HG02981 (cell line): ENCODE measurements at regions not wholly inside any gene's neighbourhood (a gene's known extent, or its start where the extent isn't known, plus 50 kb on each side); places are given as distances from the start of the nearest gene placed in this dataset.
A peak's percentile ranks its signal among the peaks of the same experiment; 100 is the strongest.
"Not testable (repeated sequence)": the region's sequence is repeated elsewhere in the genome, so short reads cannot be mapped to it uniquely, and the experiment has no call there.

Source experiments
- ATAC-seq: cut with Tn5 transposase; IDR thresholded peaks from one replicate; pipeline ENCODE4 v1.9.1; 2021; ENCODE audit warnings: mild to moderate bottlenecking, moderate library complexity; ENCODE audit not compliant: unreplicated experiment

DNA sequence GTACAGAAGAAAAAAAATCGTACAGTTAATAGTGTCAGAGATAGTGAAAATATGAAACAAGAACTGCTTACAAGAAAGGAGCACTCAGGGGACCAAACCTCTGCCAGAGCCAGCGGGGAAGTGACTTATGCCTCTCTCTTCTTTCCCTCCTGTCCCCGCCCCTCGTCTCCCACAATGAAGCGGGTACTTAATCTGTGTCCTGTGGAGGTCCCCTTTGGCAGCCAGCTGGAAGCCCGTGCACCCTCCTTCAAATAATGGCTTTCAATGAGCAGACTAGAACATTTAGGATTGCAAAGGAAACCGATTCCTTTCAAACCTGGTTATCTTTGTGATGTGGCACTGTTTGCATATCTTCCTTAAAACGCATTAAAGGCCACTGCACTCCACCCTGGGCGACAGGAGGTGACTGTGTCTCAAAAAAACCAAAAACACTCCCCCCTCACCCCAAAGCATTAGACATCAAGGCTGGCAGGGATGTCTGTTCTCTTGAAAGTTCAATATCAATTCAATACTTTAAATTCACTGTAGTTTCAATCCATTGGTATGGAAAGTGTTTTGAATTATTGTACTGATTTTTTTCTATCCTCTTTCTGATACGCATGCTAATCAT lies 51.7 kb downstream of the PPIAL4C start:
- ATAC-seq = not testable (repeated sequence)

- peak; percentile 90 for ATAC-seq
Measured at GRCh38 chr1:149636286-149637122, 52.9 kb downstream of the PPIAL4C start.

DNA sequence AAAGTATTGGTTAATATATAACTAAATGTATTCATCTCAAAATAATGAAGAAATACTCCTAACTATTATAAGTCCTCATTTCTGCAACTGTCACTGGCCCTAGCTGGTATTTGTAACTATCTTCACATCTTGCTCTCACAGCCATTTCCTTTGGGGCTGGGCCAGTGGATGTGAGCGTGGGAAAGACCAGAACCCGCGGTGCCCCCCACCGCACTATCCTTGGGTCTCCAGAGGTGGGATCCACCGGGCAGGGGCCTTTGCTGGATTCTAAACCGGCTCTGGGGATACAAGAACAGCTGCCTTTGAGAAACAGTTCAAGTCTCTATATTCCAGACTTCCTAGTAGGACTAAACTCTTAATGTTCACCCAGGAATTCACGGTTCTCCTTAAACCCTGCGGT lies 54.8 kb downstream of the PPIAL4C start:
- ATAC-seq = not testable (repeated sequence)

GRCh38 chr1:149638901-149639658 lies 55.4 kb downstream of the PPIAL4C start:
- not testable (repeated sequence) for ATAC-seq

DNA sequence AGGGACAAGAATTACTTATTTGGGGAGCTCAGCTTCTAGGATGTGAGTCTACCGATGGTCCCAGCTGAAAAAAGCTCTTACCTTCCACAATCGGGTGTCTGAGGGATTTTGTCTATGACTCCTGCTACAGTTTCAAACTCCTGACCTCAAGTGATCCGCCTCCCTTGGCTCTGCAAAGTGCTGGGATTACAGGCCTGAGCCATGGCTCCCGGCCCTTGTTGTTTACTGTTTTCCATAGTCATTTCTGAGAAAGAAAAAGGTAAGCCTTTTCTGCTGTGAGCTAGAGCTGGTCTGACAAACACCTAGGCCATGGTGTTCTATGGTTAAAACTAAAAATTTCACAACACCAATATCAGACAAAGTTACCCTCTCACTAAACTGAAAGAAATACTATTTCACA lies 57.5 kb downstream of the PPIAL4C start:
- not testable (repeated sequence) for ATAC-seq

DNA sequence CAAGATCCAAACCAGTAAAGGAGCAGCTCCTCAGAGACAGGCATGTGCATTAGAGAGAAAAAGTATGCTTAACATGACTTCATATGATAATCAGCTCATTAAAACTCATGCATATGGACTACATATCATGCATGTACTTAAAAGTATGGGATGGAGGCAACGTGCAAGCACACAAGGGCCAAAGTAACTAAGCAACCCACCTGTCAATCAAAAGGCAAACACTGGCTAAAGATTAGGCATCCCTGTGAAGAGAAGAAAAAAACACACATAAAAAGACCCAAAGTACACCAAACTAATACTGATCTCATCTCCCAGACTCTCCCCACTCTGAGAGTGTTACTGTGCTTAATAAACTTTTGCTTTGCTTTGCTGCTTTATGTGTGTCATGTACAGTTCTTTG lies 61.2 kb downstream of the PPIAL4C start:
- ATAC-seq = not testable (repeated sequence)

GRCh38 chr1:149646360-149647017 lies 62.8 kb downstream of the PPIAL4C start:
- not testable (repeated sequence) for ATAC-seq

DNA sequence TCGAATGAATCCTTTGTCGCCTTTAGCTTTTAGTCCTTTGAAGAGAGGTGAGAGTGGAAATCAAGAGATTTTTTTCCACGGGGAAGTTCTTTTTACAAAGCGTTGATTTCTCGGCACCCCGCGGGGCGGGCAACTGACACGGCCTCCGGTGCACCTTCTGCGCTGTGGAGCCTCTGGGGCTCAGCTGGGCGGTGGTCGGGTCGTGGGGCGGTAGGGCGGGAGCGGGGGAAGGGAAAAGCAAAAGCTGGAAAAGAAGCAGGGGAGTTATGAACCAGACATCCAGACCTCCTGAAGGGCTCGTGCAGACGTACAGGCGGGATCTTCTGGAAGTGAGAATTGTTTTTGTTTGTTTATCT lies 63.3 kb downstream of the PPIAL4C start:
- not testable (repeated sequence) for ATAC-seq

DNA sequence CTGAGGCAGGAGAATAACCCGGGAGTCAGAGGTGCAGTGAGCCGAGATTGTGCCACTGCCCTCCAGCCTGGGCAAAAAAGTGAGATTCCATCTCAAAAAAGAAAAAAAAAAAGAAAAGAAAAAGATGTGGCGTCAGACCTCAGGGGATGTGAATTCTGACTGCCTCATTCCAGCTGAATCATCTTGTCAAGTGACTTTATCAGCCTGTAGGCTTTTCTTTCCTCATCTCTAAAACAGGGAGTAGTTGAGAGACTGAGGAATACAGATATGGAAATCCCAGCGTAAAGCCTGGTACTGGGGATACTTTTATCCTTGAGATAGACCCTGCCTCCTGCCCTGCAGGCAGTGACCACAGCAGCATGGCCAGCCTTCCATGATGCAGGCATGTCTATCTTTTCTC lies 74.1 kb downstream of the PPIAL4C start:
- not testable (repeated sequence) for ATAC-seq

- not testable (repeated sequence) for ATAC-seq
Measured at GRCh38 chr1:149658175-149658574, 74.5 kb downstream of the PPIAL4C start.

DNA sequence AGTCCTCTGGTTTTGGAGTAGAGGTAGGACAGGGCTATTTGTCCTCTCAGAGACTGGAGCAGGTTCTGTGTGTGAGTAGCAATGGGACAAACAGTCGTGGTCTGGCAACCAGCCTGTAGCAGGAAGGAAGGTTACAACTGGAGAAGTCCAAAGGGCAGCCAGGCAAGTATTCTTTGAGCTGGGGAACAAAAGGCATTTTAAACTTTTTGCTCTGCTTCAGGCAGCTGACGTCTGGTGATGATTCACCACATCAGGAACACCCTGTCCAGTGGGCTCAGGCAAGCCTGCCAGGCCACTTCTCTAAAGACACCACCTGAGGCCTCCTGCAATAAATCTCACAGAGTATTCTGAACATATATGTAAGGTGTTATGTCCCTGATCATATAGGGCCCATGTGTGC lies 81.0 kb downstream of the PPIAL4C start:
- not testable (repeated sequence) for ATAC-seq

DNA sequence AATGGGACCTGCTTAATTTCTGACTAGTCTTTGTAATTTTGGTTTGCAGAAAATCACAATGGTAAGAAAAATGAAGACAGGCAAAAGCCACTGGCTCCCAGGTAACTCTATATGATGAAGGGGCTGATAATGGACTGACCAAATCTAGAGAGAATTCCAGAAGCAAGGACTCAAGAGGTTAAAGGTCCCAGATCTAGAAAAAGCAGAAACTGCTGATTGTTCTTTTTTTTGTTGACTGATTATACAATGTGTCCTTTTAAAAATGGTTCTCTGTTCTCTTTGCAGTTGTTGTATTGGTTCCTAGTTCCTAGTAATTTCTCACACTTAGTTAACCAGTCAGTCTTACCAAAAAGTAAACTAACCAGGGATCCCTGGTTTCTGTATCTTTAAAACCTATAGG lies 81.4 kb downstream of the PPIAL4C start:
- not testable (repeated sequence) for ATAC-seq

- ATAC-seq = not testable (repeated sequence)
Measured at GRCh38 chr1:149665528-149665927, 81.9 kb downstream of the PPIAL4C start.

DNA sequence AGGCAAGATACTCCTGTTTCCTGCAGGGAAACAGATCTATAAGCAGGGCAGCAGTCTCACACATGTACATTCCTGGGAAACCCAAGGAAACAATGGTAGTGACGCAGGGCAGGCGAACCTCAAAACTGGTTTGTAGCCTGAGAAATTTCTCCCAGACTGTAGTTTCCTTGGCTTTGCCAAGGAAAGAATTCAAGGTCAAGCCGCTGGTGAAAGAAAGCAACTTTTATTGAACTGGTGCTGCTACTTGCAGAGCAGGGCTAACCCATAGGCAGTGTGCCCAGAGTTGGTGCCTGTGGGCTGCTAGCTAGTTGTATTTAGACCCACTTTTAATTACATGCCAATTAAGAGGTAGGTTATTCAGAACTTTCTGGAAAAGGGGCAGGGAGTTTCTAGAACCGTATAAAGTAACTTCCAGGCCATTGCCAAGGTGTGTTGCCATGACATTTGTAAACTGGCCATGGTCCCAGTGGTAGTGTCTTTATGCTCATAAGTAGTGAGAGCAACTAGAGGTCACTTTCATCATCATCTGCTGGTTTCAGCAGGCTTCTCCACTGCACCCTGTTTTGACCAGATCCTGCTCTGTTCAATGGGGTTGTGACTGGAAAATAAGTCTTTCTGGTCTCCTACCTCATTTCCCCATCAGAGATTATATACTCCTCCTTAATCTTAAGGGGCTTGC lies 89.7 kb downstream of the PPIAL4C start:
- ATAC-seq = not testable (repeated sequence)

DNA sequence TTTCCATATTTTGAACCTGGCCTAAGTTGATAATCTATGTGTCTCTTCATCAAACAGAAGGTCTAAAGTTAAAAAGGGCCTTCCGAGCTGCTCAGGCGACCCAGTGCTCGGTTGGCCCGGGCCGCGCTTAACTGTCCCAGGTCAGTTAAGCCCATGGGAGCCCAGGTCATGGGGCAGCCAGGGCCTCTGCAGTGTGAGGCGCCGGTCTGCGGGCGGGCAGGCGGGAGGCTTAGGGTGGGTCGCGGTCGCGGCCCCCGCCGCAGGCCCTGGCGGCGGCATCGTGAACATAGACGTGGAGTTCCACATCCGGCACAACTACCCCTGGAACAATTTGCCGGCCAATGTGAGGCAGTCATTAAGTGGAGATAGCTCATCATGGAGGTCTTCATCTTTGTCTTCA lies 91.3 kb downstream of the PPIAL4C start:
- ATAC-seq = not testable (repeated sequence)

GRCh38 chr1:149677359-149677758 lies 93.7 kb downstream of the PPIAL4C start:
- ATAC-seq = not testable (repeated sequence)

DNA sequence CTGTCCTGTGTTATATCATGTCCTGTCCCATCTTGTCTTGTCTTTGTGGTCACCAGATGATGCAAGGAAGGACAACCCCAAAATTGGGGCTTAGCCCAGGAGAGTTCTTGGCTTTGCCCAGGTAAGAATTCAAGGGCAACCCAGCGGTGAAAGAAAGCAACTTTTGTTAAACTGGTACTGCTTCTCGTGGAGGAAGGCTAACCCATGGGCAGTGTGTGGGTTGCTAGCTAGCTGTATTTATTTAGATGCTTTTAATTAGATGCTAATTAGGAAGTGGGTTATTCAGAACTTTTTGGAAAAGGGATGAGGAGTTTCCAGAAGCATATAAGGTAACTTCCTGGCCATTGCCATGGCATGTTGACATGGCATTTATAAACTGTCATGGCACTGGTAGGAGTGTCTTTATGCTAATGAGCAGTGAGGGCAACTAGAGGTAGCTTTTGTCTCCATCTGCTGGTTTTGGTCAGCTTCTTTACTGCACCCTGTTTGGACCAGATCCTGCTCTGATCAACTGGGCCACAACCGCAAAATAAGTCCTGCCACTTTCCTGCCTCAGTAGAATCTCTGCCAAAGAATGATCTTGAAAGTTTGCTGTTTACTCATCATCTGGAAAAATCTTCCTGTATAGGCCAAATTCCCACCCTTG lies 95.8 kb upstream of the FCGR1A start:
- not testable (repeated sequence) for ATAC-seq

DNA sequence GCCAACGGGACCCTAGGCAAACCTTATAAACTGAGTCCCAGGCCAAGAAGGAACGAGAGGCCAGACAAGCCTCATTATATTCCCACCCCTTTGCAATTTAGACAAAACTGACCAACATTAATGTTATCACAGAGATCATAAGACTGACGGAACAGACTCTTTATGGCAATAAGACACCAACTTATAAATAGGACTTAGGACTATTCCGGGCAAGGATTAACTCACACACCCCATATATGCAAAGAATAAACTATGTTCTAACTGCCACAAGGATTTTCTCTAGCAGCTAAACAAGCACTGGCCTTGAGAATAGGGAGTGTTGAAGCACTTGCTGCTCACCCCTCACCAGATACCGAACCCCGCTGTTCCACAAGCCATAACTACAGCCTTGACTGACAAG lies 91.1 kb upstream of the FCGR1A start:
- ATAC-seq = not testable (repeated sequence)

DNA sequence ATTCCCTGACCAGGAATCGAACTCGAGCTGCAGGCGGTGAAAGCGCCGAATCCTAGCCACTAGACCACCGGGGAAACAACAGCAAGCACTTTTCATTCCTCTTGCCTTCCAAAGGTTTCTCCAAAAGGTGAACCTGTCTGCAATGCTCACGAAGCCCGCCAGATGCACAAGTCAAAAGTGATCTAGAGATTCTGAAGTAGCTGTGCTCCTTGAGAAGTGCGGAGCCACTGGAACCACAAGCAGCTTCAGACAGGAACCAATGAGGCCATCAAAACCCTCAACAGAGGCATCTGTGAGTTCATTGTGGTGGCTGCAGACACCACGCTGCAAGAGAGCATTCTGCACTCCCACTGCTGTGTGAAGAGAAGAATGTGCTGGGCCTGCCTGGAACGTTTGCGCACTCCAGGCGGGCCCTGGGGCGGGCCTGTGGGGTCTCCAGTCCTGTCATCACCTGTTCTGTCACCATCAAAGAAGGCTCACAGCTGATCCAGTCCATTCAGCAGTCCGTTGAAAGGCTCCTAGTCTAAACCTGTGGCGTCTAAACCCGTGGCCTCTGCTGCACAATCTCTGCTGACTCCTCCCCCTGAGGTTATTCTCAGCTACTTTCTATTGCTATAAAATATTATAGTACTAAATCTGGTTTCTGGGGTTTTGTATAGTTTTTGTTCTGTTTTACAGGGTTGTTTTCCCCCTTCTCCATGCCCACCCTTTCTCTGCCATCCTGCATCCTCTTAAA lies 89.5 kb upstream of the FCGR1A start:
- not testable (repeated sequence) for ATAC-seq
